Right renal pelvis (tissue), 4 donors: ENCODE measurements at regions not wholly inside any gene's neighbourhood (a gene's known extent, or its start where the extent isn't known, plus 50 kb on each side); places are given as distances from the start of the nearest gene placed in this dataset.
"Not testable (repeated sequence)": the region's sequence is repeated elsewhere in the genome, so short reads cannot be mapped to it uniquely, and the experiment has no call there.

Experiments used
- DNase-seq, 4 donors: peaks; one replicate each; pipeline ENCODE4 v3.0.0-alpha.2; 2013; ENCODE audit warnings: low read depth in 4 of 4, low spot score in 3 of 4, missing footprints in 1 of 4

GRCh38 chr1:70745199-70745598 is 302.4 kb downstream of the PTGER3 start:
- DNase-seq = no peak

- DNase-seq = not testable (repeated sequence)
Measured at GRCh38 chr1:70746062-70746461, 301.6 kb downstream of the PTGER3 start.

GRCh38 chr1:70747123-70747522 is 300.5 kb downstream of the PTGER3 start:
- not testable (repeated sequence) for DNase-seq

- DNase-seq = not testable (repeated sequence)
Measured at GRCh38 chr1:70751676-70752287, 295.8 kb downstream of the PTGER3 start.

GRCh38 chr1:70754701-70755100 is 292.9 kb downstream of the PTGER3 start:
- DNase-seq = no peak

- DNase-seq = no peak
Measured at GRCh38 chr1:70760154-70760553, 287.5 kb downstream of the PTGER3 start.

- no peak for DNase-seq
Measured at GRCh38 chr1:70762386-70762785, 285.2 kb downstream of the PTGER3 start.

- no peak for DNase-seq
Measured at GRCh38 chr1:70764747-70765146, 282.9 kb downstream of the PTGER3 start.

- DNase-seq = no peak
Measured at GRCh38 chr1:70767377-70767776, 280.2 kb downstream of the PTGER3 start.

GRCh38 chr1:70768216-70768615 is 279.4 kb downstream of the PTGER3 start:
- no peak for DNase-seq

- DNase-seq = no peak
Measured at GRCh38 chr1:70778056-70778762, 269.4 kb downstream of the PTGER3 start.

GRCh38 chr1:70778934-70779333 is 268.7 kb downstream of the PTGER3 start:
- DNase-seq = no peak

GRCh38 chr1:70779571-70779970 is 268.0 kb downstream of the PTGER3 start:
- DNase-seq = no peak

GRCh38 chr1:70785287-70785686 is 262.3 kb downstream of the PTGER3 start:
- DNase-seq = no peak

- DNase-seq = no peak
Measured at GRCh38 chr1:70790232-70790923, 257.2 kb downstream of the PTGER3 start.

- DNase-seq = not testable (repeated sequence)
Measured at GRCh38 chr1:70795064-70795463, 252.6 kb downstream of the PTGER3 start.

- not testable (repeated sequence) for DNase-seq
Measured at GRCh38 chr1:70796298-70796697, 251.3 kb downstream of the PTGER3 start.

- DNase-seq = not testable (repeated sequence)
Measured at GRCh38 chr1:70802625-70803024, 245.0 kb downstream of the PTGER3 start.

GRCh38 chr1:70805641-70806040 is 242.0 kb downstream of the PTGER3 start:
- no peak for DNase-seq

- DNase-seq = no peak
Measured at GRCh38 chr1:70807088-70807664, 240.4 kb downstream of the PTGER3 start.

GRCh38 chr1:70809069-70809468 is 238.5 kb downstream of the PTGER3 start:
- DNase-seq = no peak
